ENCODE measurements at regions not wholly inside any gene's neighbourhood (a gene's known extent, or its start where the extent isn't known, plus 50 kb on each side); places are given as distances from the start of the nearest gene placed in this dataset.
"Not testable (repeated sequence)": the region's sequence is repeated elsewhere in the genome, so short reads cannot be mapped to it uniquely, and the experiment has no call there.

GRCh38 chr3:194051366-194052149 lies 84.4 kb upstream of the HES1 start:
- no peak for DNase-seq

GRCh38 chr3:194053136-194053535 lies 82.8 kb upstream of the HES1 start:
- DNase-seq: no peak

GRCh38 chr3:194054016-194054415 lies 81.9 kb upstream of the HES1 start:
- no peak for DNase-seq

- DNase-seq: no peak
These were observed 81.4 kb upstream of the HES1 start for GRCh38 chr3:194054540-194054939.

GRCh38 chr3:194054961-194055360 lies 81.0 kb upstream of the HES1 start:
- DNase-seq: no peak

- DNase-seq: peak; percentile 31
These were observed 79.6 kb upstream of the HES1 start for GRCh38 chr3:194056323-194056722.

- no peak for DNase-seq
These were observed 79.1 kb upstream of the HES1 start for GRCh38 chr3:194056731-194057415.

GRCh38 chr3:194057570-194058188 lies 78.3 kb upstream of the HES1 start:
- no peak for DNase-seq

- peak; percentile 25 for DNase-seq
These were observed 77.8 kb upstream of the HES1 start for GRCh38 chr3:194058189-194058571.

GRCh38 chr3:194058753-194059152 lies 77.2 kb upstream of the HES1 start:
- no peak for DNase-seq

- DNase-seq: no peak
These were observed 74.4 kb upstream of the HES1 start for GRCh38 chr3:194061421-194062030.

- DNase-seq: no peak
These were observed 73.1 kb upstream of the HES1 start for GRCh38 chr3:194062830-194063229.

- no peak for DNase-seq
These were observed 71.3 kb upstream of the HES1 start for GRCh38 chr3:194064380-194065332.

- not testable (repeated sequence) for DNase-seq
These were observed 68.6 kb upstream of the HES1 start for GRCh38 chr3:194067327-194067726.

- DNase-seq: no peak
These were observed 68.0 kb upstream of the HES1 start for GRCh38 chr3:194067949-194068362.

GRCh38 chr3:194069421-194070219 lies 66.3 kb upstream of the HES1 start:
- DNase-seq: no peak

- no peak for DNase-seq
These were observed 65.7 kb upstream of the HES1 start for GRCh38 chr3:194070220-194070633.

GRCh38 chr3:194070634-194071409 lies 65.1 kb upstream of the HES1 start:
- peak; percentile 68 for DNase-seq

GRCh38 chr3:194072097-194072428 lies 63.9 kb upstream of the HES1 start:
- no peak for DNase-seq

- DNase-seq: no peak
These were observed 63.2 kb upstream of the HES1 start for GRCh38 chr3:194072691-194073279.
